Keratinocyte (primary cell): ENCODE measurements at regions not wholly inside any gene's neighbourhood (a gene's known extent, or its start where the extent isn't known, plus 50 kb on each side); places are given as distances from the start of the nearest gene placed in this dataset.

ENCODE experiments used
- DNase-seq: peaks from one replicate; pipeline ENCODE4 v3.0.0-alpha.2; 2011; ENCODE audit warnings: low read depth, missing footprints, low spot score
- FAIRE-seq: peaks from 2 replicates; lab custom pipeline; 2011; peaks lifted over from hg19 to GRCh38; lab: Jason Lieb, UNC
- H2AFZ ChIP-seq: 2 replicates; pipeline ENCODE4 v1.6.0; 2012; ENCODE audit warnings: low read length, control low read depth, inconsistent platforms; ENCODE audit not compliant: control insufficient read depth
- H3K27ac ChIP-seq: 2 replicates; pipeline ENCODE4 v1.5.1; 2011; ENCODE audit warnings: low read length; ENCODE audit not compliant: control insufficient read depth, insufficient read depth
- H3K27me3 ChIP-seq: 3 replicates; pipeline ENCODE4 v1.6.0; 2011; ENCODE audit warnings: low read length; ENCODE audit not compliant: control insufficient read depth, insufficient read depth; ENCODE audit errors: extremely low read depth
- H3K36me3 ChIP-seq, 2 experiments: 2 replicates in 1 of 2; 3 replicates in 1 of 2; pipeline ENCODE4 v1.5.1; 2011; ENCODE audit warnings: low read length in 2 of 2, mild to moderate bottlenecking in 1 of 2; ENCODE audit not compliant: control insufficient read depth in 2 of 2, insufficient read depth in 2 of 2; ENCODE audit errors: extremely low read depth in 1 of 2
- H3K4me1 ChIP-seq: 3 replicates; pipeline ENCODE4 v1.5.1; 2011; ENCODE audit warnings: low read length; ENCODE audit not compliant: control insufficient read depth, insufficient read depth; ENCODE audit errors: extremely low read depth
- H3K4me2 ChIP-seq: 3 replicates; pipeline ENCODE4 v1.6.0; 2011; ENCODE audit warnings: low read depth, low read length; ENCODE audit not compliant: control insufficient read depth, insufficient read depth; ENCODE audit errors: extremely low read depth
- H3K4me3 ChIP-seq, 3 experiments: fragments of 200-600 bp in 1 of 3; sonication (generic) in 1 of 3; 2 replicates in 2 of 3; 3 replicates in 1 of 3; pipeline ENCODE4 v1.5.1; 2011 to 2016; ENCODE audit warnings: low read length in 3 of 3, mild to moderate bottlenecking in 3 of 3, control low read depth in 2 of 3, inconsistent platforms in 1 of 3, low read depth in 1 of 3, mixed read lengths in 1 of 3, mixed run types in 1 of 3, moderate library complexity in 1 of 3; ENCODE audit not compliant: control insufficient read depth in 2 of 3, insufficient read depth in 2 of 3; ENCODE audit errors: extremely low read depth in 1 of 3
- H3K79me2 ChIP-seq: 2 replicates; pipeline ENCODE4 v1.6.0; 2012; ENCODE audit warnings: low read length; ENCODE audit not compliant: control insufficient read depth, insufficient read depth
- H3K9ac ChIP-seq: 3 replicates; pipeline ENCODE4 v1.6.0; 2011; ENCODE audit warnings: low read length; ENCODE audit not compliant: control insufficient read depth, insufficient read depth; ENCODE audit errors: extremely low read depth
- H3K9me1 ChIP-seq: 3 replicates; pipeline ENCODE4 v1.6.0; 2011; ENCODE audit warnings: low read length; ENCODE audit not compliant: control insufficient read depth, insufficient read depth; ENCODE audit errors: extremely low read depth
- H3K9me3 ChIP-seq: 2 replicates; pipeline ENCODE4 v1.5.1; 2012; ENCODE audit warnings: low read depth, low read length; ENCODE audit not compliant: control insufficient read depth
- H4K20me1 ChIP-seq: 3 replicates; pipeline ENCODE4 v1.6.0; 2011; ENCODE audit warnings: low read length; ENCODE audit not compliant: control insufficient read depth, insufficient read depth; ENCODE audit errors: extremely low read depth
- CTCF ChIP-seq, 3 experiments: IDR thresholded peaks in 1 of 3; conservative IDR thresholded peaks in 1 of 3; optimal IDR thresholded peaks in 1 of 3; 2 replicates in 2 of 3; 3 replicates in 1 of 3; pipeline versions ENCODE3 to v1.5.1; 2011; ENCODE audit warnings: low read length in 3 of 3, mild to moderate bottlenecking in 3 of 3, moderate library complexity in 2 of 3, control low read depth in 1 of 3, inconsistent platforms in 1 of 3; ENCODE audit not compliant: insufficient read depth in 2 of 3; ENCODE audit errors: extremely low read depth in 1 of 3
- EZH2 ChIP-seq: IDR thresholded peaks from one replicate; pipeline ENCODE4 v1.6.1; 2012; ENCODE audit warnings: inconsistent platforms, mild to moderate bottlenecking, low read length, moderate library complexity
- dilution Hi-C: fragments of 300-500 bp; cut with MboI; formaldehyde crosslinking; loops from one replicate; pipeline ENCODE4 v1.7.0; 2020; ENCODE audit warnings: low sequenced_read_pairs; ENCODE audit not compliant: extremely low pct_ligation_motif_present

- no peak overlapping the region for H2AFZ ChIP-seq
- H3K4me1 ChIP-seq, result no peaks in the 10 kb centered on the region
- dilution Hi-C loops, result no loop called here
- no peak overlapping the region for H3K9ac ChIP-seq
- FAIRE-seq (no peak), DNase-seq (no peak)
- no peak for TF ChIP-seq CTCF (optimal IDR thresholded peaks at IDR 0.05 in 1 of 3, IDR thresholded peaks at IDR 0.05 in 1 of 3, conservative IDR thresholded peaks at IDR 0.05 in 1 of 3; ENCODE audit: extremely low read depth in 1 of 3, insufficient read depth in 2 of 3, low read length in 3 of 3)
- no peak for TF ChIP-seq EZH2
- no peaks in the 10 kb centered on the region for H3K27me3 ChIP-seq
- H3K4me3 ChIP-seq, result no peak overlapping the region
- H3K9me3 ChIP-seq, result no peaks in the 10 kb centered on the region
- H3K27ac ChIP-seq, result no peak overlapping the region
- no peaks in the 10 kb centered on the region for H4K20me1 ChIP-seq
- H3K9me1 ChIP-seq, result no peaks in the 10 kb centered on the region
- no peak overlapping the region for H3K4me2 ChIP-seq
- H3K36me3 ChIP-seq, result no peaks in the 10 kb centered on the region
- H3K79me2 ChIP-seq, result no peaks in the 10 kb centered on the region
Observed at GRCh38 chr1:218205721-218206120, 79.4 kb upstream of the RRP15 start.

GRCh38 chr1:218207194-218207593 is 77.9 kb upstream of the RRP15 start:
- H3K9ac ChIP-seq, result no peak overlapping the region
- no peaks in the 10 kb centered on the region for H3K9me3 ChIP-seq
- no peaks in the 10 kb centered on the region for H3K79me2 ChIP-seq
- no peak overlapping the region for H2AFZ ChIP-seq
- no peaks in the 10 kb centered on the region for H3K36me3 ChIP-seq
- no peak overlapping the region for H3K4me3 ChIP-seq
- TF ChIP-seq CTCF (optimal IDR thresholded peaks at IDR 0.05 in 1 of 3, IDR thresholded peaks at IDR 0.05 in 1 of 3, conservative IDR thresholded peaks at IDR 0.05 in 1 of 3; ENCODE audit: extremely low read depth in 1 of 3, insufficient read depth in 2 of 3, low read length in 3 of 3), result no peak
- TF ChIP-seq EZH2, result no peak
- H3K4me1 ChIP-seq, result peaks cover 4% of the 10 kb centered on the region
- no peaks in the 10 kb centered on the region for H3K27me3 ChIP-seq
- no peaks in the 10 kb centered on the region for H4K20me1 ChIP-seq
- FAIRE-seq (no peak), DNase-seq (no peak)
- no peaks in the 10 kb centered on the region for H3K9me1 ChIP-seq
- dilution Hi-C loops, result no loop called here
- no peak overlapping the region for H3K27ac ChIP-seq
- H3K4me2 ChIP-seq, result no peak overlapping the region
